Uterus (tissue), 3 donors: ENCODE measurements at regions not wholly inside any gene's neighbourhood (a gene's known extent, or its start where the extent isn't known, plus 50 kb on each side); places are given as distances from the start of the nearest gene placed in this dataset.

Experiments
- DNase-seq, 2 donors: peaks; one replicate each; pipeline ENCODE4 v3.0.0-alpha.2; 2019 to 2020
- H3K27ac ChIP-seq, 2 donors: fragments of 200-600 bp; sonication (generic); 1 replicate in 1 of 2; 2 replicates in 1 of 2; pipeline ENCODE4 v1.5.1; 2016 to 2018
- H3K27me3 ChIP-seq, 2 donors: fragments of 200-600 bp; sonication (generic); one replicate each; pipeline ENCODE4 v1.5.1; 2018 to 2019; ENCODE audit warnings: control low read depth in 1 of 2
- H3K36me3 ChIP-seq, 2 donors: fragments of 200-600 bp; sonication (generic); one replicate each; pipeline ENCODE4 v1.5.1; 2019; ENCODE audit warnings: control low read depth in 1 of 2
- H3K4me1 ChIP-seq, 2 donors: fragments of 200-600 bp; sonication (generic); one replicate each; pipeline ENCODE4 v1.5.1; 2018 to 2019; ENCODE audit warnings: control low read depth in 1 of 2
- H3K4me3 ChIP-seq, 2 donors: fragments of 200-600 bp; sonication (generic); 1 replicate in 1 of 2; 2 replicates in 1 of 2; pipeline ENCODE4 v1.5.1; 2018 to 2019; ENCODE audit warnings: mild to moderate bottlenecking in 1 of 2
- H3K9me3 ChIP-seq, 2 donors: fragments of 200-600 bp; sonication (generic); one replicate each; pipeline ENCODE4 v1.5.1; 2019; ENCODE audit warnings: control low read depth in 1 of 2
- POLR2A ChIP-seq, 2 donors: fragments of 450-650 bp; IDR thresholded peaks; one replicate each; pipeline ENCODE4 v1.6.1; 2016; ENCODE audit warnings: antibody characterized with exemption in 2 of 2, mild to moderate bottlenecking in 1 of 2, moderate library complexity in 1 of 2
- intact Hi-C: fragments of 100-400 bp; cut with DNase I; formaldehyde crosslinking; loops from one replicate; pipeline ENCODE4 v1.15.1; 2023; ENCODE audit warnings: low total_unique reads
- TF ChIP-seq, protein P1 (sequence below), 4 experiments: fragments of 200-600 bp in 2 of 4; fragments of 450-650 bp in 2 of 4; sonication (generic) in 2 of 4; IDR thresholded peaks; one replicate each; pipeline ENCODE4 v1.5.1; 2016 to 2019; ENCODE audit warnings: antibody characterized with exemption in 4 of 4, mild to moderate bottlenecking in 2 of 4, moderate library complexity in 1 of 4
- donor health status: DM: yes; HTN: yes; CAD: no.

DNA sequence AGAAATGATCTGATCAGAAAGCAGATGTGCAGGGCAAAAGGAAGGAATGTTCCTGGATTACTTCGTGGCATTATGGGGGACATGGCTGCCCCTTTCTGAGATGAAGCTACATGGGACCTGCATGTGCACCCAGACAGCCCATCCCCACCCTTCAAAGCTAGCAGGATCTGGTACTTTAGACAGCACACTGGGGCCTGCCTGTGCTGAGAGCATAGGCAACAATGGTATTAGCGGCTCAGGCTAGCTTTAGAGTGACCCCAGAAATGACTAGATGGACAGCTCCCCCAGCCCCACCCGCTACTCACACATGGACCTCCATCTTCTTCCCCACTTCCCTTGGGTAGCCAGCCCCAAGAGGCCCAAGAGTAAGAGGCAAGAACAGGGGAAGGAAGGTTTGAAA lies 61.5 kb upstream of the NFE2L2 start:
- no peaks in the 10 kb centered on the region for H3K36me3 ChIP-seq
- H3K4me1 ChIP-seq, result no peaks in the 10 kb centered on the region
- intact Hi-C loops, result no loop called here
- no peak overlapping the region for H3K4me3 ChIP-seq
- no peak for TF ChIP-seq POLR2A (IDR thresholded peaks at IDR 0.05)
- TF ChIP-seq, protein P1, sequence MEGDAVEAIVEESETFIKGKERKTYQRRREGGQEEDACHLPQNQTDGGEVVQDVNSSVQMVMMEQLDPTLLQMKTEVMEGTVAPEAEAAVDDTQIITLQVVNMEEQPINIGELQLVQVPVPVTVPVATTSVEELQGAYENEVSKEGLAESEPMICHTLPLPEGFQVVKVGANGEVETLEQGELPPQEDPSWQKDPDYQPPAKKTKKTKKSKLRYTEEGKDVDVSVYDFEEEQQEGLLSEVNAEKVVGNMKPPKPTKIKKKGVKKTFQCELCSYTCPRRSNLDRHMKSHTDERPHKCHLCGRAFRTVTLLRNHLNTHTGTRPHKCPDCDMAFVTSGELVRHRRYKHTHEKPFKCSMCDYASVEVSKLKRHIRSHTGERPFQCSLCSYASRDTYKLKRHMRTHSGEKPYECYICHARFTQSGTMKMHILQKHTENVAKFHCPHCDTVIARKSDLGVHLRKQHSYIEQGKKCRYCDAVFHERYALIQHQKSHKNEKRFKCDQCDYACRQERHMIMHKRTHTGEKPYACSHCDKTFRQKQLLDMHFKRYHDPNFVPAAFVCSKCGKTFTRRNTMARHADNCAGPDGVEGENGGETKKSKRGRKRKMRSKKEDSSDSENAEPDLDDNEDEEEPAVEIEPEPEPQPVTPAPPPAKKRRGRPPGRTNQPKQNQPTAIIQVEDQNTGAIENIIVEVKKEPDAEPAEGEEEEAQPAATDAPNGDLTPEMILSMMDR (IDR thresholded peaks at IDR 0.05), result no peak
- DNase-seq, result no peak
- H3K27me3 ChIP-seq, result no peaks in the 10 kb centered on the region
- no peak overlapping the region for H3K27ac ChIP-seq
- no peaks in the 10 kb centered on the region for H3K9me3 ChIP-seq

DNA sequence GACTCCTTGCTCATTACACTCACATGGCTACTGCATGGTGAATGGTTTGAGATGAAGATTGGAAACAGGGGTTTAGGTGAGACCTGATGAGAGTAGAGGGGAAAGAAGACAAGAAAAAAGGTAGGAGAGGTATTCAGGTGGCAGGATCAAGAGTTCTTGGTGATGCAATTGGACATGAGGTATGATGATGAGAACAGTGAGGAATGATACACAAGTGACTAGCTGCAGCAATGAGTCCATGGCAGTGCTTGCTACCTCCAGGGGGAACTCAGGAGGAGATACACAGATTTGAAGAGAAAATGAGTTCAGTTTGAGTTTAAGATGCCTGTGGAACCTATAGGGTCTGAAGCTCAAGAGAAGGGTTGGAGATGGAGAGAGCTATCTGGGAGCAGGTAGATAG lies 62.1 kb upstream of the NFE2L2 start:
- no peak overlapping the region for H3K27ac ChIP-seq
- TF ChIP-seq, protein P1 (IDR thresholded peaks at IDR 0.05), result no peak
- no peak for TF ChIP-seq POLR2A (IDR thresholded peaks at IDR 0.05)
- no peaks in the 10 kb centered on the region for H3K36me3 ChIP-seq
- no peak for DNase-seq
- H3K4me3 ChIP-seq, result no peak overlapping the region
- no peaks in the 10 kb centered on the region for H3K4me1 ChIP-seq
- intact Hi-C loops, result no loop called here
- H3K27me3 ChIP-seq, result no peaks in the 10 kb centered on the region
- no peaks in the 10 kb centered on the region for H3K9me3 ChIP-seq

DNA sequence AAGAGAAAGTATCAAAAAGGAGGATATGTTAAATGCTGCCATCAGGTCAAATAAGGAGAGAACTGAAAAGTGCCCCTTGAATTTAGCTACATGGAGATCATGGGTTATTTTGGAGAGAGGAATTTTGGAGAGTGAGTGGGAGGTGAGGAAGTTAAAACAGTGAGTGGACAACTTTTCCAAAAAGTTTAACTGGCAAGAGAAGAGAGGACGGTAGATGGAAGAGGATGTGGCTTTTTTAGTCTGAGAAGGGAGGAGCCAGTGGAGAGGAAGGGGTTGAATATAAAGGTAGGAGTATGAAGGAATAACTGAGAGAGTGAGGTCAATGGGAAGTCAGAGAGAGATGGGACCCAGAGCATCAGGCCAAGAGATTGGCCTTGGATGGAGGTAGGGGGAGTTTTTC lies 62.5 kb upstream of the NFE2L2 start:
- H3K4me3 ChIP-seq, result no peak overlapping the region
- no peak for DNase-seq
- H3K27me3 ChIP-seq, result no peaks in the 10 kb centered on the region
- no peaks in the 10 kb centered on the region for H3K4me1 ChIP-seq
- no peak for TF ChIP-seq POLR2A (IDR thresholded peaks at IDR 0.05)
- TF ChIP-seq, protein P1 (IDR thresholded peaks at IDR 0.05), result no peak
- H3K9me3 ChIP-seq, result no peaks in the 10 kb centered on the region
- no peaks in the 10 kb centered on the region for H3K36me3 ChIP-seq
- H3K27ac ChIP-seq, result no peak overlapping the region
- intact Hi-C loops, result no loop called here

DNA sequence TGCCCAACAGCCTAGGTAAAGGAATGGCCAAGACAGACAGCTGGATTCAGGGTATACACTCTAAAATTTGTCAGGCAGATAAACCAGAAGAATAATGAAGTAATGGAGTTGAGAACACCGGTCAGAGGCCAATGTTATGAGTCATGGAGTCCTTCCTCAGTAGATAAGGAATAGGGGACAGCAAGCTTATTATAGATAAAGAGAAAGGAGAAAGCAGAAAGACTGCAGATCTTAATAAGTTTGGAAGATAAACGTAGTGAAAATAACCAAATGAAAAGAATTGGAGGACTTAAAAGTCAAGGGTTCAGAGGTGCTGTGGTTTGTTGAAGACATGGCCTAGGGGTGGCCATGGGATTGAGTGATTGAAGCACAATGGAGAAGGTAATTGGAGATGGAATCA lies 63.5 kb upstream of the NFE2L2 start:
- H3K36me3 ChIP-seq, result no peaks in the 10 kb centered on the region
- H3K9me3 ChIP-seq, result no peaks in the 10 kb centered on the region
- H3K27ac ChIP-seq, result no peak overlapping the region
- H3K4me3 ChIP-seq, result no peak overlapping the region
- no peak for DNase-seq
- intact Hi-C loops, result no loop called here
- TF ChIP-seq POLR2A (IDR thresholded peaks at IDR 0.05), result no peak
- TF ChIP-seq, protein P1 (IDR thresholded peaks at IDR 0.05), result no peak
- no peaks in the 10 kb centered on the region for H3K4me1 ChIP-seq
- H3K27me3 ChIP-seq, result no peaks in the 10 kb centered on the region

DNA sequence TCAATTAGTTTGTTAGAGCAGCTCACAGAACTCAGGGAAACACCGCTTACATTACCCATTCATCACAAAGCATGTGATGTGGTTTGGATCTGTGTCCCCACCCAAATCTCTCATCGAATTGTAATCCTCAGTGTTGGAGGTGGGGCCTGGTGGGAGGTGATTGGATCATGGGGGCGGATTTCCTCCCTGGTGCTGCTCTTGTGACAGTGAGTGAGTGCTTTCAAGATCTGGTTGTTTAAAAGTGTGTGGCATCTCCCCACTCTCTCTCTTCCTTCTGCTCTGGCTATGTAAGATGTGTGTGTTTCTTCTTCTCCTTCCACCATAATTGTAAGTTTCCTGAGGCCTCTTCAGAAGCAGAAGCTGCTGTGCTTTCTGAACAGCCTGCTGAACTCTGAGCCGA lies 63.5 kb upstream of the AGPS start:
- H3K4me3 ChIP-seq, result no peak overlapping the region

More for the DNA sequence above, 63.5 kb upstream of the AGPS start:
- DNase-seq, result no peak
- intact Hi-C loops, result no loop called here
- Histone ChIP-seq H3K4me1 (no peaks in the 10 kb centered on the region), H3K27ac (no peak overlapping the region), H3K9me3 (no peaks in the 10 kb centered on the region), H3K27me3 (no peaks in the 10 kb centered on the region), H3K36me3 (no peaks in the 10 kb centered on the region)
- TF ChIP-seq, protein P1 (IDR thresholded peaks at IDR 0.05), result no peak
- no peak for TF ChIP-seq POLR2A (IDR thresholded peaks at IDR 0.05)
